SJSA1 (cell line): ENCODE measurements at regions not wholly inside any gene's neighbourhood (a gene's known extent, or its start where the extent isn't known, plus 50 kb on each side); places are given as distances from the start of the nearest gene placed in this dataset.
A peak's percentile ranks its signal among the peaks of the same experiment; 100 is the strongest.

Experiments used
- DNase-seq, 2 experiments: peaks; one replicate each; pipeline ENCODE4 v3.0.0-alpha.2; 2015 to 2020; ENCODE audit warnings: low spot score in 2 of 2, low read depth in 1 of 2
- H3K27ac ChIP-seq: fragments of 250-450 bp; sonication (Bioruptor Pico); 2 replicates; pipeline ENCODE4 v1.5.1; 2020; ENCODE audit warnings: mild to moderate bottlenecking, moderate library complexity
- H3K27me3 ChIP-seq: fragments of 250-450 bp; sonication (Bioruptor Pico); replicated peaks from 2 replicates; pipeline ENCODE4 v1.5.1; 2020; ENCODE audit warnings: mild to moderate bottlenecking, moderate library complexity
- H3K36me3 ChIP-seq: fragments of 250-450 bp; sonication (Bioruptor Pico); 2 replicates; pipeline ENCODE4 v1.5.1; 2020; ENCODE audit warnings: mild to moderate bottlenecking
- H3K4me1 ChIP-seq: fragments of 250-450 bp; sonication (Bioruptor Pico); replicated peaks from 2 replicates; pipeline ENCODE4 v1.6.1; 2021; ENCODE audit warnings: mild to moderate bottlenecking
- H3K4me3 ChIP-seq: fragments of 250-450 bp; sonication (Bioruptor Pico); 2 replicates; pipeline ENCODE4 v1.5.1; 2020; ENCODE audit warnings: mild to moderate bottlenecking
- H3K9me3 ChIP-seq: fragments of 250-450 bp; sonication (Bioruptor Pico); replicated peaks from 2 replicates; pipeline ENCODE4 v1.5.1; 2020; ENCODE audit warnings: mild to moderate bottlenecking

DNA sequence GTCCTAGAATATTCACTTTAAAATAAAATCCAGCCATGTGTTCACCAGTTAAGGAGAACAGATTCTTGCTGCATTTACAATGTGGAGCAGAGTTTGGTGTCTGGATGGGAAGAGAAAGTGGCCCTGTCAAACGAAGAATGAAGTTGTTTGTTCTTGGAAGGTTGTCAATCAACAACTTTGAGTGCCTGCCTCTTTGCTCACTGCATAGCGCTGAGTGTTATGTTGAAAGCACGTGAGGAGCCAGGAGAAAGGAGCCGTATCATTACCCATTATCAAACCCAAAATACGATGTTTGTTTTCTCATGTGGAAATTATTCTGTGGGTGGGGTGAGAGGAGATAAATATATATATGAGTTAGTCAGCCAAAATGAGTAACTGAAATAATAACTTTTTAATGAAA lies 492.5 kb upstream of the POU3F3 start:
- Histone ChIP-seq H3K4me3 (no peak overlapping the region), H3K27ac (no peak overlapping the region), H3K4me1 (no peaks in the 10 kb centered on the region), H3K36me3 (no peaks in the 10 kb centered on the region), H3K27me3 (no peaks in the 10 kb centered on the region), H3K9me3 (no peaks in the 10 kb centered on the region)
- no peak for DNase-seq

DNA sequence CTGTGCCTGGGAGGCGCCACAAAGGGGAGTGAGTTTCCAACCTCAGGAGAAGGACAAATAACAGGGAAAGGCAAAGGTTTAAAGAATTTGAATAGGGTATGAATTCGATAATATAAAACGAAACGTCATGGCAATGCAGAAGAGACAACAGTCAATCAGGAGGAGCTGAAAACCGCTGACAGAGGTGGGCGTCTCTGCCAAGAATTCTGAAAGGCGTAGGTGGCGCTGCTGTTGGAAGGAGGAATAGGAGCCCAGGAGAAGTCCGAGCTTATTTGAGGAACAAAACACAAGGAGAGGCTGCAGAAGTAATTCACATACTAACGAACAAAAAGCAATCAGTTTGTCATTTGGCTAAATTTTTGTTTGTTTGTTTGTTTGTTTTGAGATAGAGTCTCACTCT lies 485.8 kb upstream of the POU3F3 start:
- Histone ChIP-seq H3K4me3 (no peak overlapping the region), H3K27me3 (no peaks in the 10 kb centered on the region), H3K4me1 (no peaks in the 10 kb centered on the region), H3K27ac (no peak overlapping the region), H3K9me3 (no peaks in the 10 kb centered on the region), H3K36me3 (no peaks in the 10 kb centered on the region)
- no peak for DNase-seq

DNA sequence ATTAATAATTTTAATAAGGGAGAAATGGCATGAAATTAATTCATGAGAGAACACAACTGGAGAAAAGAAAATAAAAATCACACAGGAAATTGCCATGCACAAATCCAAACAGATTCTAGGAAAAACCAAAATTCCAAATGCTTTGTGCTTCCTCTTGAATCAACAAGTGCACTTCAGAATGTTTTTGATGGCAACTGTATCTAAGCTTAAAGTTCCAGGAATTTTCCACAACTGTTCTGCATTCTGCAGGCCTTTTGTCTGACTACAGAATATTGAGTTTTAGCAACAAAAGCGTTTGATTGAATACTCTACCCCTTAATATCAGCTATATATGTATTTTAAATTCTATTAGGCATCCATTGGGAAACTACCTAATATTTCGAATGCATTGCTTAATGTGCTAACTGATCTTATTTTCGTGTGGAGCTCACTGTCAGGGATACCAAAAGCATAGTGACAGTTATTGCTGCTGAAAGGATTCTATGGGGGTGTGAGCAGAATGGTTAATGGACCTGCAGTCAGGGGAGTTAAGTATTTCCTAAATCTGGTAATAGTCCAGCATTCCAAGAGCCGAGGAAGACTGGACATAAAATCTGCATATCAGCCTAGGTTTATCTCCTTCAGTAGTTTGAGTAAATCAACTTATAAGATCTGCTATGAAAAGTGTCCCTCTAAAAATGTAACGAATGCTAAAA lies 482.7 kb upstream of the POU3F3 start:
- no peaks in the 10 kb centered on the region for H3K27me3 ChIP-seq
- H3K4me1 ChIP-seq, result no peaks in the 10 kb centered on the region
- H3K9me3 ChIP-seq, result no peaks in the 10 kb centered on the region
- no peak overlapping the region for H3K4me3 ChIP-seq
- DNase-seq, result no peak
- no peak overlapping the region for H3K27ac ChIP-seq
- no peaks in the 10 kb centered on the region for H3K36me3 ChIP-seq

DNA sequence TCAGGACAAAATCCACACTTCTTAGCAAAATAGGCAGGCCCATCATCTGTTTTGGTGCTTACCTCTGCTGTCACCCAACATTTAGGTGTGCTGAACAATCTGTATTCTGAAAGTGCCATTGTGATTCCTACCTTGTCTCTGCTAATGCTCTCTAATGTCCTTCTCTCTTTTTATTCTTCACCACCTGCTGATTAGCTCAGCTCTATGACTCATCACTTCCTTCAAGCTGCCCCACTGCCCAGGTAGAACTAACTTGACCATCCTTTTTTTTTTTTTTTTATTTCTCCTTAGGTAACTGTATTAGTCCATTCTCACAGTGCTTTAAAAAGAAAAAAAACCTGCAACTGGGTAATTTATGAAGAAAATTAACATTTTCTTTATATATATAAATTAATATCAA lies 478.7 kb upstream of the POU3F3 start:
- Histone ChIP-seq H3K4me3 (no peak overlapping the region), H3K27me3 (no peaks in the 10 kb centered on the region), H3K4me1 (no peaks in the 10 kb centered on the region), H3K27ac (no peak overlapping the region), H3K36me3 (no peaks in the 10 kb centered on the region), H3K9me3 (no peaks in the 10 kb centered on the region; the same call in 1 of the 2 replicates)
- DNase-seq, result no peak

DNA sequence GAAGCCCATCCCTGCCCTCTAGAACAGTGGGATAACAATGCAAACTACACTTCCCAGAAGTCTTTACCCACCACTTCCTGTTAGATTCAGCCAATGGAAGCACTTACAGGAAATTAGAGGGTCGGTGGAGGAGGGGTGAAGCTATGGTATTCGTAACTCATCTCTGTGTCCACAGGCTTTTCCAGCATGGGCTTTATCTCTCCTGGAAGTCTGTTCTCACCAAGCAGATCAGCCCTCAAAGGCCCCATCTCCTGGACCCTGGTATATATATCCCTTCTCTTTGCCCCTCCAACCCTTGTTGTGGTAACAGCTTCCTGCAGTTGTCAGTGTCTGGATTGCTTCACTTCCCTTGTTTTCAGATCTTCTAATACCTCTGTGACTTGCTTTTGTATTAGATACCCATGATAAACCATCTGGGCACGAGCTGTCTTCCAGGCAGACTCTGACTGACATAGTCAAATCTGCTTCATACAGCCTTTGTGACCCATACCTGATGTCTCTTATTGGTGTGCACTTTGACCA lies 475.0 kb upstream of the POU3F3 start:
- Histone ChIP-seq H3K36me3 (no peaks in the 10 kb centered on the region), H3K4me3 (no peak overlapping the region), H3K9me3 (no peaks in the 10 kb centered on the region; the same call in 1 of the 2 replicates), H3K27me3 (no peaks in the 10 kb centered on the region), H3K27ac (no peak overlapping the region), H3K4me1 (no peaks in the 10 kb centered on the region)
- DNase-seq, result peak in 1 of 2 experiments; percentile 0

DNA sequence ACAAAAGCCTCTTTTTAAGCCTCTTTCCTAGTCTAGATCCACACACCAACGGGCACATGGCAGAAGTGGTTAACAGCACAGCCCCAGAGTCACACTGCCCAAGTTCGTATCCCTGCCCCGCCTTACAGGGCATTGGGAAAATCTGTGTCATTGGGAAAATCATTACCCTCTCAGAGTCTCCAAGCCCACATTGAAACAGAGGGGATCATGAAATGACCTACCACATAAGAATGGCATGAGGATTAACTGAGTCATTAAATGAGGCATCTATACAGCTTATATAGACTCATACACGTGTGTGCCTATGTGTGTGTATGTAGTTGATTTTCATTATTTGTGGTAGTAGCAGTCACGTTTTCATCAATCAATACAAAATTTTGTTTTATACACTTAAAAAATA lies 469.0 kb upstream of the POU3F3 start:
- H3K27me3 ChIP-seq, result no peaks in the 10 kb centered on the region
- no peaks in the 10 kb centered on the region for H3K4me1 ChIP-seq
- no peak overlapping the region for H3K27ac ChIP-seq
- peaks cover 8% of the 10 kb centered on the region; the same call in 1 of the 2 replicates for H3K9me3 ChIP-seq
- no peaks in the 10 kb centered on the region for H3K36me3 ChIP-seq
- H3K4me3 ChIP-seq, result no peak overlapping the region
- no peak for DNase-seq

DNA sequence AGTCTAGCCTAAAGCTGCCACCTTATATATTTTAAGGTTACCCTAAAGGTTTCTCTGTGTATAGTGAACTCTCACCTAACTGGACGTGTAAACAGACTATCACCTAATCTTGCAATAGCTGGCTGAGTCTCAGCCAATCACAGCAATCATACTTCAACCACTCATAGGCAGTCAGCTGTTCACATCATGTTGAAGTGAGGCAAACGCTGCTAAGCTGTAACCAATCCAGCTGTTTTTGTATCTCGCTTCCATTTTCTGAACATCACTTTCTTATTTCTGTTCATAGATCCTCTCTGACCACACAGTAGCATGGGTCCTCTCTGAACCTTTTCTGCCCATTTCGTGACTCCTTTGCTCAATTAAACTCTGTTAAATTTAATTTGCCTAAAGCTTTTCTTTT lies 468.2 kb upstream of the POU3F3 start:
- H3K4me3 ChIP-seq, result no peak overlapping the region
- peaks cover 8% of the 10 kb centered on the region; the same call in 1 of the 2 replicates for H3K9me3 ChIP-seq
- no peak overlapping the region for H3K27ac ChIP-seq
- DNase-seq, result no peak
- H3K27me3 ChIP-seq, result no peaks in the 10 kb centered on the region
- H3K36me3 ChIP-seq, result no peaks in the 10 kb centered on the region
- no peaks in the 10 kb centered on the region for H3K4me1 ChIP-seq

DNA sequence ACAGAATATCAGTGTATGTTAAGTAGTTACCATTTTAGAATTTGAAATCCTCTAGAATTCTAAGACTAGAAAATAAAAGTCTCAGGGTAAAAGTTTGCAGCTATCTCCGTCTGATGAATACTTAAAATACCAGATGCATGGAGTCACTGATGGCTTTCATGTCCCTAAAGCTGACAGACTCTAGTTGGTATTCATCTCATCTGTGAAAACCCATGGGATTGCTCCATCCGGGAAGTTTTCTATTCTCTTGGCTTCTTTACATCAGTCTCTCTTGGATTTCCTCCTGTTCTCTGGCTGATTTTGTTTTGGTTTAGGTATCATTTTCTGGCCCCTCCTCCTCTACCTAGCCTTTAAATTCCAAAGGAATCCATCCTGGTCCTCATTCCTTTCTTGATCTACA lies 465.6 kb upstream of the POU3F3 start:
- no peak for DNase-seq
- Histone ChIP-seq H3K36me3 (no peaks in the 10 kb centered on the region), H3K4me3 (no peak overlapping the region), H3K27ac (no peak overlapping the region), H3K27me3 (no peaks in the 10 kb centered on the region), H3K9me3 (peaks cover 8% of the 10 kb centered on the region; the same call in 1 of the 2 replicates), H3K4me1 (no peaks in the 10 kb centered on the region)

DNA sequence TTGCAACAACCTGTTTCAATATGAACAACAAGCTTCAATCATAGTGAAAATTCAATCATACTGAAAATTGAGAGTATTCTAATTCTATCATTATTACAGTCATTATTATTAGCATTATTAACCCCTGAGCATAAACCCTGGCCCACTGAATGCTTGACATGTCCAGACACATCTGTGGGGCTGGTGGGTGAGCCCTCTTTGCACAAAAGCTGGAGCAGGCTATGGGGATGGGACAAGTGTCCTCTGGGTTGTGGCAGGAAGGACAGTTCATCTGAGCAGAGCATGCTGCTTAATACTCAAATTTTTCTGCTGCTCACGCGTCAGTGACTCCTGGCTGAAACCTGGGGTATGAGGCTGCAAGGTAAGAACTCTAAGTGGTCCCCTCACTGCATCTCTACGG lies 451.1 kb upstream of the POU3F3 start:
- DNase-seq, result no peak
- no peak overlapping the region for H3K27ac ChIP-seq
- H3K27me3 ChIP-seq, result no peaks in the 10 kb centered on the region
- H3K4me3 ChIP-seq, result no peak overlapping the region
- no peaks in the 10 kb centered on the region for H3K9me3 ChIP-seq
- no peaks in the 10 kb centered on the region for H3K36me3 ChIP-seq
- H3K4me1 ChIP-seq, result no peaks in the 10 kb centered on the region

DNA sequence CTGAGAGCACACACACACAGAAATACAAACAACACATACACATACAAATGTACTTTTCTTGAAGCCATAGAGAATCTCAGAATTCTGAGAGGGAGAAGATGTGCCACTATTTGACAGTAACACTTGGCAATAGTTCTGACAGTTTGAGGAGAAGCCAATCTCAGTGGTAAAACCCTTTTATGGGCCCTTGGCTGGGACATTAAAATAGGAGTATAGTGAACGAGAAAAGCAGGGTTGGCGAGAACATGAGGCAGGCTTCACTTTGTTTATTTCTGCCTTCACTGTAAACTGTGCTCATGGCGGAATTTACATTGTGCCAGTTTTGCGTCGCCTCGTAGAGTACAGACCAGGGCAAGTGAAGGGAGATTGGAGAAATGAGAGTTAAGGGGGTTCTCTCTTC lies 449.4 kb upstream of the POU3F3 start:
- Histone ChIP-seq H3K27me3 (no peaks in the 10 kb centered on the region), H3K4me1 (no peaks in the 10 kb centered on the region), H3K27ac (no peak overlapping the region), H3K4me3 (no peak overlapping the region), H3K36me3 (no peaks in the 10 kb centered on the region), H3K9me3 (no peaks in the 10 kb centered on the region)
- no peak for DNase-seq

DNA sequence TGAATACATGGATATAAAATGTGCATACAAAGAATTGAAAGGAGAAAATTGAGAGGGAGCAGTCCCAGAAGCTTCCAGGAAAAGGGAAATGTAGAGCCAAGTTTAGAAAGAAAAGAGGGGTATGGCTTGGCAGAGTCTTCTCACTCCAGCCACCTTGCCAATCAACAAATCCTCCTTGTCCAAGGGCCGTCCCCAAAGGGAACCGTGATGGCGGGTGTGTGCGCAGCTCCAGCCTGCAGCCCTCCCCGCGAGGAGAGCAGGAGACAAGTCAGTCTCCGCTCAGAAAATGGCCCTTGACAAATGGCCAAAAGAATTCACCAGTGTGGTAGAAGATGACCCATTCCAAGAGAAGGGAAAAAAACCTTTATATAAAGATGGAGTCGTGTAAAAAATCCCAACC lies 448.3 kb upstream of the POU3F3 start:
- no peaks in the 10 kb centered on the region for H3K36me3 ChIP-seq
- no peaks in the 10 kb centered on the region for H3K4me1 ChIP-seq
- DNase-seq, result no peak
- no peak overlapping the region for H3K4me3 ChIP-seq
- H3K27me3 ChIP-seq, result no peaks in the 10 kb centered on the region
- H3K27ac ChIP-seq, result no peak overlapping the region
- no peaks in the 10 kb centered on the region for H3K9me3 ChIP-seq

DNA sequence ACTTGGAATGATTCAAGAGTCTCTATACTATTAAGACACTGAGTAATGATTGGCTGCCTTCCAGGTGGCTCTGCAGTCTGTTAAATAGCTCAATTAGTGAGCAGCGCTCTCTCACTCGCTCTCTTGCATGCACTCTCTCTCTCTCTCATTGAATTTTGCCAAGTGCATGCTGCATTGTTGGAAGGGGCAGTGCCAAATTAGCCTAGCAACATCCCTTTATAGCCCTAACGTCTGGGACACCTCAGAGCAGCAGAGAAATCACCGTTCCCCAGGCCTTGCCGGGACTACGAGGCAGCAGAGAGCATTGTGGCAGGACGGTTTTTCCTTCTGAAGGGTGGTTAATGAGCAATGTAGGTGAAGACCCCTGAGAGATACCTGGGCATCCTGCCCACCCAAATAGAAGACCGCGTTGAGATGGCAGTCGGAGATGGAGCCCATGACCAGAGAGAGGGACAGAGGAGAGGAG lies 447.6 kb upstream of the POU3F3 start:
- DNase-seq, result no peak
- no peaks in the 10 kb centered on the region for H3K27me3 ChIP-seq
- H3K36me3 ChIP-seq, result no peaks in the 10 kb centered on the region
- no peak overlapping the region for H3K4me3 ChIP-seq
- H3K4me1 ChIP-seq, result no peaks in the 10 kb centered on the region
- H3K27ac ChIP-seq, result no peak overlapping the region
- H3K9me3 ChIP-seq, result no peaks in the 10 kb centered on the region

DNA sequence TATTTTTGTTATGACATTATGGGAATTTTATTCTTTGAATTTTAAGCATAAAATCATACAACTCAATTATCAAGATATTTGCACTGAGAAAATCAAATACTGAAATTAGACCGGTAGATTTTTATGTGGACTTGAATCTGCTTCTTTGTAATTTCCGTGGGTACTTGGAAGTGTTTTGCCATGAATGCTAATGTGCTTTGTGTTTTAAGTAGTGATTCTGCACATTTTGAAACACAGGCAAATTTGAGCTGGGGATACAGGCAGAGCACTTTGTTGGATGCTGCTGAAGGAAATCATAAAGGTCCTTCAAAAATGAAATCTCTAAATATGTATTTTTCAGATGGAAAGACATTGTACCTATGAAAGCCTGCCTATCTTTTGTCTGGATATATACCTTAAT lies 446.3 kb upstream of the POU3F3 start:
- Histone ChIP-seq H3K27me3 (no peaks in the 10 kb centered on the region), H3K27ac (no peak overlapping the region), H3K36me3 (no peaks in the 10 kb centered on the region), H3K9me3 (no peaks in the 10 kb centered on the region), H3K4me1 (no peaks in the 10 kb centered on the region), H3K4me3 (no peak overlapping the region)
- no peak for DNase-seq

DNA sequence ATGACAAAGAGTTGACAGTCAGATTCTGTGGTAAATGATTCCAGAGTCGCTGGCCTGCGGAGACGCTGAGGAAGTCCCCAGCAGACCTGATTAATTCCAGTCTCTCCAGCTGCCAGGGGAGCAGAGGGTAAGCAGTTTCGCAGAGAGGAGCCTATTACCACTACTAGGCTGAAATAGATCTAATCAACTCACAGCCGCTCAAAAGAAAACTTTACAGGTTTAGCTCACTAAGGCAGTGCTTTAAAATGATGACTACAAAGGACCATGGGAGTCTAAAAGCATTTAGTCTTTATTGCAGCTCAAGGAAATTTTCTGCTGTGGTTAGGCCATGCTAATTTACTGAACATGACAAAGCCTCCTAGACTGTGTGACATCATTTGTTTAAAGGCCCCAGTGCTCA lies 445.6 kb upstream of the POU3F3 start:
- Histone ChIP-seq H3K4me3 (no peak overlapping the region), H3K27ac (no peak overlapping the region), H3K36me3 (no peaks in the 10 kb centered on the region), H3K27me3 (no peaks in the 10 kb centered on the region), H3K9me3 (no peaks in the 10 kb centered on the region), H3K4me1 (no peaks in the 10 kb centered on the region)
- no peak for DNase-seq

DNA sequence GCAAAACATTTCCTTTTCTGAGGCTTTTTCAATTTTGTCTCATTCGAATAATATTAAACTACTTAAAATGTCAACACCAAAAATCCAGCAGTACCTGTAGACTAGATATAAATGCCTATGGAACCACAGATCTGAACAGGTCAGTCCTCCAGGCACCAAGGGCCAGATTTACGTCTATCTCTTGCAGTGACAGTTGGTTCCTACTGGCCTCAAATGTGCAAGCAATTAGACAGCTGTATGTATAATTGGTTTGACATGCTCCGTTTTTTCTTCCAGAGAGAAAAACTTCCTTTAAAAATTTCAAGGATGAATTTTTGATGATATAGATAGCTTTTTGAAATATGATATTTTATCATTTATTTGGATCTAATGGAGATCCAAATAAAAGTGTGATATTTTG lies 443.8 kb upstream of the POU3F3 start:
- H3K27me3 ChIP-seq, result no peaks in the 10 kb centered on the region
- no peaks in the 10 kb centered on the region for H3K9me3 ChIP-seq
- no peaks in the 10 kb centered on the region for H3K4me1 ChIP-seq
- no peak for DNase-seq
- no peaks in the 10 kb centered on the region for H3K36me3 ChIP-seq
- no peak overlapping the region for H3K27ac ChIP-seq
- H3K4me3 ChIP-seq, result no peak overlapping the region
